Central memory CD8-positive, alpha-beta T cell (primary cell): ENCODE measurements at regions not wholly inside any gene's neighbourhood (a gene's known extent, or its start where the extent isn't known, plus 50 kb on each side); places are given as distances from the start of the nearest gene placed in this dataset.

ENCODE experiments used
- ATAC-seq: fragments of 150-1000 bp; cut with Tn5 transposase; replicated peaks from 2 replicates; pipeline ENCODE4 v1.10.0; 2022; ENCODE audit warnings: mild to moderate bottlenecking, moderate FRiP score, moderate number of reproducible peaks; ENCODE audit not compliant: poor library complexity, severe bottlenecking; ENCODE audit errors: extremely low read depth
- DNase-seq, 2 donors: peaks; one replicate each; pipeline ENCODE4 v3.0.0; 2021; ENCODE audit warnings: low spot score in 2 of 2
- H3K27ac Mint-ChIP-seq: one replicate; pipeline ENCODE4 v1.8.0; 2022; ENCODE audit warnings: low read depth, mild to moderate bottlenecking, moderate library complexity, mixed read lengths
- H3K27me3 Mint-ChIP-seq: one replicate; pipeline ENCODE4 v1.8.0; 2022; ENCODE audit warnings: mixed read lengths
- H3K36me3 Mint-ChIP-seq: one replicate; pipeline ENCODE4 v1.8.0; 2022; ENCODE audit warnings: mild to moderate bottlenecking, moderate library complexity, mixed read lengths; ENCODE audit not compliant: insufficient read depth
- H3K4me1 Mint-ChIP-seq: one replicate; pipeline ENCODE4 v1.8.0; 2022; ENCODE audit warnings: mixed read lengths
- H3K4me3 Mint-ChIP-seq: one replicate; pipeline ENCODE4 v1.8.0; 2022; ENCODE audit warnings: mild to moderate bottlenecking, moderate library complexity, mixed read lengths
- H3K9me3 Mint-ChIP-seq: one replicate; pipeline ENCODE4 v1.8.0; 2022; ENCODE audit warnings: mixed read lengths

GRCh38 chr9:85377731-85378289, 363.9 kb downstream of the AGTPBP1 start:
- DNase-seq (no peak), ATAC-seq (no peak)
- Mint-ChIP-seq H3K4me3 (no peak overlapping the region), H3K27me3 (peaks cover 34% of the 10 kb centered on the region), H3K36me3 (no peaks in the 10 kb centered on the region), H3K4me1 (no peaks in the 10 kb centered on the region), H3K9me3 (no peaks in the 10 kb centered on the region), H3K27ac (no peak overlapping the region)

- Mint-ChIP-seq H3K4me3 (no peak overlapping the region), H3K27ac (no peak overlapping the region), H3K4me1 (no peaks in the 10 kb centered on the region), H3K36me3 (no peaks in the 10 kb centered on the region), H3K9me3 (no peaks in the 10 kb centered on the region), H3K27me3 (peaks cover 7% of the 10 kb centered on the region)
- DNase-seq: no peak
- no peak for ATAC-seq
Measured at GRCh38 chr9:85368781-85369180, 373.0 kb downstream of the AGTPBP1 start.

DNA sequence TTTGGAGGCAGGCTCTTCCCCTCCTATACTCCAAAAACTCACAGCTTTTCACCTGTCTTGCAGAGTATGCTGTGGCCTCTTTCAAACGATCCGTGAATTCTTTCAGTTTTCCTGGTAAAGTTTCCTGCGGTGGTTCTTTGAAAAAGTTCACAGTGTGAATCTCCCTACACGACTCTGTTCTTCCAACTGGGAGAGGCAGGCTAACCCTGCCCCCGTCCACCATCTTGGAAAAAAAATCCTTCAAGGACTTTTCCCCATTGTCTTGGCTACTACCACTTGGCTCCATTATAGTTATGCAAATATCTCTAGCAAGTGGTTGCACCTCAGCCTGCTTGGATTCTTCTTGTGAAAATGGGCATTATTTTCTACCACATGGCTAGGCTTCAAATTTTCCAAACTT, 382.6 kb downstream of the AGTPBP1 start:
- H3K4me1 Mint-ChIP-seq: no peaks in the 10 kb centered on the region
- no peak overlapping the region for H3K4me3 Mint-ChIP-seq
- ATAC-seq: no peak
- no peak overlapping the region for H3K27ac Mint-ChIP-seq
- peaks cover 52% of the 10 kb centered on the region for H3K27me3 Mint-ChIP-seq
- no peaks in the 10 kb centered on the region for H3K9me3 Mint-ChIP-seq
- no peak for DNase-seq
- no peaks in the 10 kb centered on the region for H3K36me3 Mint-ChIP-seq

DNA sequence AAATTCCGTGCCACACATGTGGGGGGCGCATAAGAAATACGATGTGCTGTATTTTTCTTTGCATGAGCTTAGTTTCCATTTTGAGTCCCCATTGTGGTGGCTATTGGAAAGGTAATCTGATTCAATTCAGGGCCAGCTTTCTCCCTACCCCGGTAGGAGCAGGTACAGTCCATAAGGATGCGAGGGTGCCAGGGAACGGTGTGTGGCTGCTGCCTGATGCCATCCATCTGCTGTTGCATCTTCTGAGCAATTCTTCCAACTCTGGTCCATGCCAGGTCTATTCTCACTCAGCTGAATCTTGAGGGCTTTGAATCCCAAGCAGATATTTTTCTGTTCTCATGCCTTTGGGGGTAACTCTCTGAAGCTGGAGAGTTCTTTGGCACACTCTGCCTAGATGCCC, 392.7 kb downstream of the AGTPBP1 start:
- Mint-ChIP-seq H3K4me1 (no peaks in the 10 kb centered on the region), H3K36me3 (no peaks in the 10 kb centered on the region), H3K27me3 (no peaks in the 10 kb centered on the region), H3K9me3 (no peaks in the 10 kb centered on the region), H3K4me3 (no peak overlapping the region), H3K27ac (no peak overlapping the region)
- DNase-seq (no peak), ATAC-seq (no peak)

- DNase-seq: no peak
- no peaks in the 10 kb centered on the region for H3K4me1 Mint-ChIP-seq
- H3K9me3 Mint-ChIP-seq: no peaks in the 10 kb centered on the region
Measured at GRCh38 chr9:85347541-85347940, 394.2 kb downstream of the AGTPBP1 start.

GRCh38 chr9:85344901-85345300, 396.9 kb downstream of the AGTPBP1 start:
- no peaks in the 10 kb centered on the region for H3K4me1 Mint-ChIP-seq
- no peak overlapping the region for H3K4me3 Mint-ChIP-seq
- H3K9me3 Mint-ChIP-seq: no peaks in the 10 kb centered on the region
- no peaks in the 10 kb centered on the region for H3K36me3 Mint-ChIP-seq
- no peak for DNase-seq
- H3K27ac Mint-ChIP-seq: no peak overlapping the region
- peaks cover 35% of the 10 kb centered on the region for H3K27me3 Mint-ChIP-seq
- no peak for ATAC-seq

More at GRCh38 chr9:85347541-85347940, 394.2 kb downstream of the AGTPBP1 start:
- H3K36me3 Mint-ChIP-seq: no peaks in the 10 kb centered on the region
- H3K4me3 Mint-ChIP-seq: no peak overlapping the region
- no peak for ATAC-seq
- H3K27me3 Mint-ChIP-seq: peaks cover 12% of the 10 kb centered on the region
- no peak overlapping the region for H3K27ac Mint-ChIP-seq

DNA sequence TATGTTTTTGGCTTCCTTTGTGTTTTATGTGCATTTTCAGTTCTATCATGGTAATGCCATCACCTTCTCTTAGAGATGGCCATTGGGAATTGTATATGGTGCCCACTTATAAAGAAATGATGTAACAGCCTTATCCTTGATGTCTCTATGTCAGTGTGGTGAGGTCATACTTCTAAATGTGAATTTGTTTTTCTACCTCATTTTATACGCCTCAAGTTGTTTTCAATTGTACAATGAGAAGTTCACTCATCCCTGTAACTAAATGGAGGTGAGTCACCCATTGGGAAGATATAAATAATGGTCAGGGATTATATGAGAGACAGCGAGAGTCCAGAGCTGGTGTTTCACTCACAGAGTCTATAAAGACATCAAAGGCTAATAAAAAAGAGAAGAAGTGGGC, 402.4 kb downstream of the AGTPBP1 start:
- H3K4me3 Mint-ChIP-seq: no peak overlapping the region
- no peaks in the 10 kb centered on the region for H3K9me3 Mint-ChIP-seq
- DNase-seq (no peak), ATAC-seq (no peak)
- no peak overlapping the region for H3K27ac Mint-ChIP-seq
- H3K4me1 Mint-ChIP-seq: no peaks in the 10 kb centered on the region
- H3K27me3 Mint-ChIP-seq: peaks cover 45% of the 10 kb centered on the region
- H3K36me3 Mint-ChIP-seq: no peaks in the 10 kb centered on the region

GRCh38 chr9:85334228-85334627, 407.5 kb downstream of the AGTPBP1 start:
- Mint-ChIP-seq H3K4me3 (no peak overlapping the region), H3K36me3 (no peaks in the 10 kb centered on the region), H3K9me3 (no peaks in the 10 kb centered on the region), H3K4me1 (no peaks in the 10 kb centered on the region), H3K27me3 (peaks cover 14% of the 10 kb centered on the region), H3K27ac (no peak overlapping the region)
- no peak for DNase-seq
- no peak for ATAC-seq

GRCh38 chr9:85332487-85332886, 409.3 kb downstream of the AGTPBP1 start:
- Mint-ChIP-seq H3K27me3 (peaks cover 23% of the 10 kb centered on the region), H3K36me3 (no peaks in the 10 kb centered on the region), H3K9me3 (no peaks in the 10 kb centered on the region), H3K4me1 (no peaks in the 10 kb centered on the region), H3K27ac (no peak overlapping the region), H3K4me3 (no peak overlapping the region)
- DNase-seq (no peak), ATAC-seq (no peak)

DNA sequence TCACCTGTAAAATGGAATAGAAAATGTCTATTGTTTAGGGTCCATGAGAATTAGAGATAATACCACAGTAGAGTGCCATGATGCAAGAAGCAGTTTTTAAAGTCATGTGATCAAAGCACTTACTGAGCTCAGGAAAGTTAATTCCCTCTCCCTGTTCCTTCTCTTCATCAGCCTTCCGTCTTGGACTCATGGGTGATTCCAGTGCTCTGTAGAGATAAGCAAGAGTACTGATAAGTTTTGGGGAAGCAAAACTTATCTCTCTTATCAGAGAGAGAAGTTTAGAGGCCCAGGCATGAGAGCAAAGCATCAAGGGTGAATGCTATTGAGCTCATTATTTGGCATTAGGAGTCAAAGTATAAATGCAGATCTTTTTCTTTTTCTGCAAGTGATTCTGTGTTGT, 410.1 kb downstream of the AGTPBP1 start:
- ATAC-seq (no peak), DNase-seq (no peak)
- H3K4me3 Mint-ChIP-seq: no peak overlapping the region
- no peaks in the 10 kb centered on the region for H3K4me1 Mint-ChIP-seq
- no peaks in the 10 kb centered on the region for H3K9me3 Mint-ChIP-seq
- no peak overlapping the region for H3K27ac Mint-ChIP-seq
- peaks cover 29% of the 10 kb centered on the region for H3K27me3 Mint-ChIP-seq
- no peaks in the 10 kb centered on the region for H3K36me3 Mint-ChIP-seq

DNA sequence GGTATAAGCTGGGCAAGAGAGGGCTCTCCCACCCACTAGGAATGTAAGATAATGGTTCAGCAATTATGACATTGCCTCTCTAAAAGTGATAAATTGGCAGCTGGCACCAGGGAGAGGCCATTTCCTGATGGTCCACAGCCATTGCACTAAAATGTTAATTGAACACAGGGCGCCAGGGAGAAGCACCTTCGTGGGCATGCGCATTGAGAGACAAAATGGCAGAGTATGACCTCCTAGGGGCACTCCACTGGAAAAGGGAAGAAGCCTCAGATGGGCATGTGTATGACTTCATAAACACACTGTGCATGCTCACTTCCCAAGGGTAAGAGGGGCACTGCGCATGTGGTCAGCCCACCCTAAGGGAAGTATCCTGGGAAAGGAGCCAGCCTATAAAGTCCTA, 419.2 kb downstream of the AGTPBP1 start:
- Mint-ChIP-seq H3K27ac (no peak overlapping the region), H3K4me1 (no peaks in the 10 kb centered on the region), H3K27me3 (peaks cover 77% of the 10 kb centered on the region), H3K36me3 (no peaks in the 10 kb centered on the region), H3K9me3 (peaks cover 5% of the 10 kb centered on the region), H3K4me3 (no peak overlapping the region)
- DNase-seq (no peak), ATAC-seq (no peak)

DNA sequence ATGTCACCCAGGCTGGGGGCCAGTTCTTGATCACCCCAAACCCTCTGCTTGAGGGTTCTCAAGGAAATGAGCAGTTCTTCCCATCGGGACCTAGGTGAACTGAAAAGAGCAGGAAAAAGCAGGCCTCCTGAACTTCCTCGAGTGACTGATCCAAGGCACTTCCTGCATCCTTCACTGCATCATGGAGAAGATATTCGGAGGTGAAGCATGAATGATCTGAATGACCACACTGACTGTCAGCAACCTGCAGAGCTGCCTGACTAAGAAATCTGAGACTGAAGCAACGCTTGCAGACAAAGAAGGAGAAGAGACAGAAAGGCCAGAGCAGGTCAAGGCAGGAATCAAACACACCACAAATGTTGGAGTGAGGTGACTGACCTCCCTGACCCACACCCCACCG, 420.2 kb downstream of the AGTPBP1 start:
- H3K36me3 Mint-ChIP-seq: no peaks in the 10 kb centered on the region
- DNase-seq (no peak), ATAC-seq (no peak)
- no peak overlapping the region for H3K4me3 Mint-ChIP-seq
- H3K4me1 Mint-ChIP-seq: no peaks in the 10 kb centered on the region
- H3K27me3 Mint-ChIP-seq: peaks cover 66% of the 10 kb centered on the region
- H3K9me3 Mint-ChIP-seq: peaks cover 5% of the 10 kb centered on the region
- H3K27ac Mint-ChIP-seq: no peak overlapping the region

DNA sequence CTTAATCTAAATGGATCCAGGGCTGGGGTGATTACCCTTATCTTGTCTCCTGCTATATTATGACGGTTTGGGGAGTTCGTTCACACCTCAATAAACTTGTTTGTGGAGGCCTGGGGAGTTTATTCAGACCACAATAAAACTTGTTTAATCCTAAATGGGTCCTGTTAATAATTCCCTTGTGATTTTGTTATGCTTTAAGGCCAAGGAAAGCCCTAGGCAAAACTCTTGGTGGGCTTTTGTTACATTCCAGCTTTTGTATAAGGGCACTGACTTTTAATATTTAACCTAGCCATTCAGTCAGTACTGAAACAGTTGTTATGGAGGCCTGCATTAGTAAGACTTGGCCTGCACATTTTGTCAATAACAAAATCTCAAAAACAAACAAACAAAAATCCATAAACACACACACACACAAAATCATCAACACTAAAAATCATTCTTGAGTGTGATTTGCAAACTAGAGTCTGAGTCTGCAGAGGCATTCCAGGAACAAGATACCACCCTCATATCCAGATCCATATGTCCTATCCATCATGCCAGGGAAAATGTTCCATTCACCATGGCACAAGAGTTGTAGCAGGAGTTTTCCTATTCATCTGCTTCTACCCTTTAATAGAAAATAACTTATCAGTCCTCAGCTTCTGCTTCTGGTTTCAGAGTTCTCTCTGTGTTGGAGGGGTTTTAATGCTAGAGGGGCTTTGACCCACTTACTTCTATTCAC, 421.7 kb downstream of the AGTPBP1 start:
- no peak overlapping the region for H3K27ac Mint-ChIP-seq
- ATAC-seq (no peak), DNase-seq (no peak)
- peaks cover 52% of the 10 kb centered on the region for H3K27me3 Mint-ChIP-seq
- H3K9me3 Mint-ChIP-seq: no peaks in the 10 kb centered on the region
- no peaks in the 10 kb centered on the region for H3K4me1 Mint-ChIP-seq
- no peak overlapping the region for H3K4me3 Mint-ChIP-seq
- no peaks in the 10 kb centered on the region for H3K36me3 Mint-ChIP-seq
